ENCODE measurements at regions not wholly inside any gene's neighbourhood (a gene's known extent, or its start where the extent isn't known, plus 50 kb on each side); places are given as distances from the start of the nearest gene placed in this dataset.

DNA sequence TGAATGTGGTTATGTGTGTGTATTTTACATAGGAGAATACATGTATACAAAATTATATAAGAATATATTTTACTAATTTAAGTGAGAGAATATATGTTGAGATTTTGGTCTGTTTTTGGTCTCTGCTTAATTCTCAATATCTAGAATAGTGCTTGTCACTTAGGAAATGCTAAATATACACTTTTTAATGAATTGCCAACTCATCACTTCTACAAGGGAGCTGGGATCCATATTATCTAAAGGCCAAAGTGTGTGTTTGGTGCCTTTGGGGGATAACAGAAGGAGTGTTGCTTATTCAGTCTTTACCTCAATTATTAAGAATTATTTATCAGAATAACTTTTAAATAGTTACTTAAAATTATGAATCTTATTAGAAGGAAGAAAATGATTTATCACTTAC, 1304.8 kb downstream of the HACE1 start:
- H3K4me1 ChIP-seq (ENCODE audit: low read depth, poor library complexity, severe bottlenecking): no peaks in the 10 kb centered on the region
- H3K36me3 ChIP-seq (ENCODE audit: insufficient read depth): no peaks in the 10 kb centered on the region
- no peak overlapping the region for H3K27ac ChIP-seq
- no peak overlapping the region for H2AFZ ChIP-seq (ENCODE audit: low read depth)
- H3K9ac ChIP-seq: no peak overlapping the region
- TF ChIP-seq, protein P1, sequence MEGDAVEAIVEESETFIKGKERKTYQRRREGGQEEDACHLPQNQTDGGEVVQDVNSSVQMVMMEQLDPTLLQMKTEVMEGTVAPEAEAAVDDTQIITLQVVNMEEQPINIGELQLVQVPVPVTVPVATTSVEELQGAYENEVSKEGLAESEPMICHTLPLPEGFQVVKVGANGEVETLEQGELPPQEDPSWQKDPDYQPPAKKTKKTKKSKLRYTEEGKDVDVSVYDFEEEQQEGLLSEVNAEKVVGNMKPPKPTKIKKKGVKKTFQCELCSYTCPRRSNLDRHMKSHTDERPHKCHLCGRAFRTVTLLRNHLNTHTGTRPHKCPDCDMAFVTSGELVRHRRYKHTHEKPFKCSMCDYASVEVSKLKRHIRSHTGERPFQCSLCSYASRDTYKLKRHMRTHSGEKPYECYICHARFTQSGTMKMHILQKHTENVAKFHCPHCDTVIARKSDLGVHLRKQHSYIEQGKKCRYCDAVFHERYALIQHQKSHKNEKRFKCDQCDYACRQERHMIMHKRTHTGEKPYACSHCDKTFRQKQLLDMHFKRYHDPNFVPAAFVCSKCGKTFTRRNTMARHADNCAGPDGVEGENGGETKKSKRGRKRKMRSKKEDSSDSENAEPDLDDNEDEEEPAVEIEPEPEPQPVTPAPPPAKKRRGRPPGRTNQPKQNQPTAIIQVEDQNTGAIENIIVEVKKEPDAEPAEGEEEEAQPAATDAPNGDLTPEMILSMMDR (conservative IDR thresholded peaks at IDR 0.05; ENCODE audit: low read depth, low read length): no peak
- H3K4me2 ChIP-seq: no peak overlapping the region
- H3K27me3 ChIP-seq (ENCODE audit: insufficient read depth, low read depth): no peaks in the 10 kb centered on the region
- H3K79me2 ChIP-seq (ENCODE audit: insufficient read depth, low read depth): no peaks in the 10 kb centered on the region
- no peaks in the 10 kb centered on the region for H4K20me1 ChIP-seq (ENCODE audit: insufficient read depth)
- H3K4me3 ChIP-seq (IDR thresholded peaks at IDR 0.05; ENCODE audit: insufficient read depth, low read depth, low read length): no peak overlapping the region

- no peak overlapping the region for H3K27ac ChIP-seq
- H4K20me1 ChIP-seq (ENCODE audit: insufficient read depth): no peaks in the 10 kb centered on the region
- no peaks in the 10 kb centered on the region for H3K27me3 ChIP-seq (ENCODE audit: insufficient read depth, low read depth)
- H3K36me3 ChIP-seq (ENCODE audit: insufficient read depth): no peaks in the 10 kb centered on the region
- no peaks in the 10 kb centered on the region for H3K4me1 ChIP-seq (ENCODE audit: low read depth, poor library complexity, severe bottlenecking)
- TF ChIP-seq, protein P1 (conservative IDR thresholded peaks at IDR 0.05; ENCODE audit: low read depth, low read length): no peak
- no peak overlapping the region for H3K4me2 ChIP-seq
- H3K9ac ChIP-seq: no peak overlapping the region
- H3K79me2 ChIP-seq (ENCODE audit: insufficient read depth, low read depth): no peaks in the 10 kb centered on the region
- H2AFZ ChIP-seq (ENCODE audit: low read depth): no peak overlapping the region
- no peak overlapping the region for H3K4me3 ChIP-seq (IDR thresholded peaks at IDR 0.05; ENCODE audit: insufficient read depth, low read depth, low read length)
Observed at GRCh38 chr6:103538381-103538780, 1321.3 kb downstream of the HACE1 start.

DNA sequence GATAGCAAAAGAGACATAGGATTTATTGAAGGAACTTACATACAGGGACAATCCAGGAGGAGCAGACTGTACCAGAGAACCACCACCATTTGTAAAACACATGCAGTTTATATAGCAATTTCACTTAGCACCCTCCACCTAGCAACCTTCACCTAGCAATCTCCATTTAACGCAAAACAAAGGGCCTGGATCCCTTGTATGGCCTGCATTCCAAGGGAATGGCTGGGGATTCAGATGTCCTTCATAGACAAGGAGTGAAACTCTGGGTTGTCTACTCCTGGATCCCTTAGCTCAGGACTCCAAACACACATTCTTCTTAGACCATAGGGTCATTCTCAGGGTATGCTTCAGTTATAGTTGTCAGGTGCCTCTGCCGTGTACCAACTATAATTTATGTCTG, 1324.9 kb downstream of the HACE1 start:
- TF ChIP-seq, protein P1 (conservative IDR thresholded peaks at IDR 0.05; ENCODE audit: low read depth, low read length): no peak
- Histone ChIP-seq H3K9ac (no peak overlapping the region), H3K79me2 (ENCODE audit: insufficient read depth, low read depth) (no peaks in the 10 kb centered on the region), H3K4me2 (no peak overlapping the region), H3K27ac (no peak overlapping the region), H3K36me3 (ENCODE audit: insufficient read depth) (no peaks in the 10 kb centered on the region), H3K27me3 (ENCODE audit: insufficient read depth, low read depth) (no peaks in the 10 kb centered on the region), H3K4me3 (IDR thresholded peaks at IDR 0.05; ENCODE audit: insufficient read depth, low read depth, low read length) (no peak overlapping the region), H4K20me1 (ENCODE audit: insufficient read depth) (no peaks in the 10 kb centered on the region), H2AFZ (ENCODE audit: low read depth) (no peak overlapping the region), H3K4me1 (ENCODE audit: low read depth, poor library complexity, severe bottlenecking) (no peaks in the 10 kb centered on the region)

GRCh38 chr6:103534095-103534494, 1325.6 kb downstream of the HACE1 start:
- Histone ChIP-seq H3K36me3 (ENCODE audit: insufficient read depth) (no peaks in the 10 kb centered on the region), H3K4me1 (ENCODE audit: low read depth, poor library complexity, severe bottlenecking) (no peaks in the 10 kb centered on the region), H3K9ac (no peak overlapping the region), H4K20me1 (ENCODE audit: insufficient read depth) (no peaks in the 10 kb centered on the region), H3K79me2 (ENCODE audit: insufficient read depth, low read depth) (no peaks in the 10 kb centered on the region), H2AFZ (ENCODE audit: low read depth) (no peak overlapping the region), H3K27me3 (ENCODE audit: insufficient read depth, low read depth) (no peaks in the 10 kb centered on the region), H3K27ac (no peak overlapping the region), H3K4me3 (IDR thresholded peaks at IDR 0.05; ENCODE audit: insufficient read depth, low read depth, low read length) (no peak overlapping the region), H3K4me2 (no peak overlapping the region)
- TF ChIP-seq, protein P1 (conservative IDR thresholded peaks at IDR 0.05; ENCODE audit: low read depth, low read length): no peak
